Kidney capillary endothelial cell (primary cell): ENCODE measurements at regions not wholly inside any gene's neighbourhood (a gene's known extent, or its start where the extent isn't known, plus 50 kb on each side); places are given as distances from the start of the nearest gene placed in this dataset.

Experiments
- DNase-seq: peaks from one replicate; pipeline ENCODE4 v3.0.0-alpha.2; 2018; ENCODE audit warnings: low spot score

- no peak for DNase-seq
Measured at GRCh38 chr11:19519912-19520641, 192.6 kb upstream of the NAV2 start.

- no peak for DNase-seq
Measured at GRCh38 chr11:19519353-19519752, 193.3 kb upstream of the NAV2 start.

GRCh38 chr11:19513253-19513652, 199.4 kb upstream of the NAV2 start:
- no peak for DNase-seq

GRCh38 chr11:19512618-19513017, 200.0 kb upstream of the NAV2 start:
- DNase-seq, result no peak

GRCh38 chr11:19511413-19512183, 201.0 kb upstream of the NAV2 start:
- DNase-seq, result no peak

- DNase-seq, result no peak
Measured at GRCh38 chr11:19511066-19511412, 201.6 kb upstream of the NAV2 start.

- no peak for DNase-seq
Measured at GRCh38 chr11:19510468-19510867, 202.2 kb upstream of the NAV2 start.

GRCh38 chr11:19509215-19509614, 203.4 kb upstream of the NAV2 start:
- DNase-seq, result no peak

- DNase-seq, result peak; percentile 42
Measured at GRCh38 chr11:19508165-19508564, 204.5 kb upstream of the NAV2 start.

GRCh38 chr11:19506816-19507486, 205.7 kb upstream of the NAV2 start:
- DNase-seq, result no peak

- DNase-seq, result no peak
Measured at GRCh38 chr11:19502691-19503253, 209.9 kb upstream of the NAV2 start.

GRCh38 chr11:19501631-19502030, 211.0 kb upstream of the NAV2 start:
- DNase-seq, result no peak

- DNase-seq, result no peak
Measured at GRCh38 chr11:19499999-19500398, 212.6 kb upstream of the NAV2 start.

GRCh38 chr11:19499026-19499669, 213.5 kb upstream of the NAV2 start:
- DNase-seq, result no peak

- DNase-seq, result no peak
Measured at GRCh38 chr11:19493446-19494213, 219.0 kb upstream of the NAV2 start.

GRCh38 chr11:19482319-19483100, 230.1 kb upstream of the NAV2 start:
- DNase-seq, result no peak

- no peak for DNase-seq
Measured at GRCh38 chr11:19480540-19480939, 232.1 kb upstream of the NAV2 start.

GRCh38 chr11:19478891-19479290, 233.7 kb upstream of the NAV2 start:
- no peak for DNase-seq

- DNase-seq, result no peak
Measured at GRCh38 chr11:19474954-19475721, 234.4 kb upstream of the E2F8 start.

- DNase-seq, result no peak
Measured at GRCh38 chr11:19474211-19474610, 233.5 kb upstream of the E2F8 start.
